Endothelial cell of hepatic sinusoid (primary cell): ENCODE measurements at regions not wholly inside any gene's neighbourhood (a gene's known extent, or its start where the extent isn't known, plus 50 kb on each side); places are given as distances from the start of the nearest gene placed in this dataset.
"Not testable (repeated sequence)": the region's sequence is repeated elsewhere in the genome, so short reads cannot be mapped to it uniquely, and the experiment has no call there.

Experiments
- in situ Hi-C: cut with HindIII; loops from 2 replicates; pipeline ENCODE4 v1.10.0; 2017; ENCODE audit warnings: low sequenced_read_pairs

- in situ Hi-C loops, result loop anchor here (5.0 kb wide), 1 partner anchor 106 kb away; no protein-coding TSS in a partner anchor
These were observed 50.7 kb upstream of the C12orf71 start for GRCh38 chr12:27133022-27133590.

GRCh38 chr12:27140478-27140969, 58.1 kb upstream of the C12orf71 start:
- in situ Hi-C loops, result no loop called here

DNA sequence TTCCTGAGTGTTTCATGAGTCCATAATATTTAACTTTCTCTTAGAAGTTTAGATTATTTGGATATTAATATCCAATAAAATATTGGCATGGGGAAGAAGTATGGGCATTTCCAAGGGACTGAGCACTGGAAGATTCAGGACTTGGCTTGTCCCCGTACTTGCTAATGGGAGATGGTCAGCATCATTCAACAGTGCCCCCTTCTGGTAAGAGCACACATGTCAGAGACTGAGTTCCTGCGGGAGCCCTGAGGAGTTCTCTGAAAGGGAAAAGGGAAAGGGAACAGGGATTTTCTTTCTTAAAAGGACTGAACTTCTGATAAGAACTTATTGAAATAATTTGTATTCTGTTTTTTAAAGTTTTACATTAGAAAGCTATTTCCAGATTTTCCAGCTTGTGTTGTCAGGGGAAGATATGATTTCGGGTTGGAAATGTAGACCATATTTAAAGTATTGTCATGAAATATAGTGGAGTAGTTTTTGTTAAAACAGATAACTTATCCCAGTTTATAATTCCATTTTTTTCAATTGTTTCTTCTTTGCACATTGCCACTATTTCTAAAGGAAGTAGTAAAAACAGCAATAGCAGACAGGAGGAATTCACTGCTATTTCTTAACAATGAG, 59.8 kb upstream of the C12orf71 start:
- in situ Hi-C loops, result no loop called here

- in situ Hi-C loops, result no loop called here
These were observed 61.1 kb upstream of the C12orf71 start for GRCh38 chr12:27143256-27144069.

DNA sequence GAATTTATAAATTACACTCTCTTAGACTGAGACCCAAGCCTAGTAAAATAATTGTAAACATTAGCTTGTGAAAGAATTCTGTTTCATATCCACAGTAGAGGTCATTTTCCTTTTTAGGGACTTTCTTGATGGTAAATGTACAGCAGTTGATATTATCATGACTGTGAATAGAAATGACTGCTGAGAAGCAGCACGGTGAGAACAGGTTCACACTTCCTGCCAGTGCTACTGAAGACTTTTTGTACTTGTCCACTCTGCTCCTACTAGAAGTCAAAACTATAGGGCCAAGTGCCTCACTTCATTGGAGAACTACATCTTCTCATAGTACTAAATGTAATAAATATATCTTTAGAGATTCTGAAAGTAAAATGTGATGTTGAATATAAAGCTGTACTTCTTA, 63.3 kb upstream of the C12orf71 start:
- in situ Hi-C loops, result not testable (repeated sequence)

GRCh38 chr12:27148373-27148772, 66.0 kb upstream of the C12orf71 start:
- in situ Hi-C loops, result no loop called here

DNA sequence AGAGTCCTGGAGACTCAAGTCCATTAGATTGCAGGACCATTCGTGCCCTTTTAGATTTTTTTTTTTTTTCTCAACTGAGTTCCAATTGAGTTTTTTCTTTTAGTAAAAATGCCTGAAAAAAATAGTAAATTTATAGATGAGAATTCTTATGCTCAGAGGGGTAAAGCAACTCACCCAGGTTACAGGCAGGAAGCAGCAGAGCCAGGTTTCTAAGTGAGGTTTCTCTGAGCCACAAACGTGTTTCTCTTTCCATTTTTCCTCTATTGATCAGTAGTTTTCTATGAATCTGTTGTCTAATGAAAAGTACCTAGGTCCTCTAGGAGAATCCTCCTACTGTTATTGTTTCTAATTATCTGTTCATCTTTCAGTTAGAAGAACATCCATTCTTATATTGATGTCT, 66.4 kb upstream of the C12orf71 start:
- in situ Hi-C loops, result no loop called here

DNA sequence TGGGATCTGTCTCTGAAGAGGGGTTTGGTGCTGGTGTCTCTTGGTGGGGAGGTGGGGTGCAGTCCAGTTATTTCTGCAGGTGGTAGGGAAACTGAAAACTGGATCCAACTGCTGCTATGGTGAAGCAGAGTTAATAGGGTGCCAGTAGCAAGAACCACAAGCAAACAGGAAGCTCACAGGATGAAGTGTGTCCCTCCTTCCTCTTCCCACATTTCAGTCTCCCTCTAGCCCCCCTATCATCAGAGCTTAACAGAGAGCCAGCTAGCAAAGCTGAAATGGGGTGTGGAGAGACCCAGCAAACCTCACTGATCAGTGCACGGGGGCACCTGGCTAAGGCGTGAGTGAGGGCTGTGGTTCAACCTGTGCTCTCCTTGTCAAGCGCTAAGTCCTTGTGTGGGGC, 69.1 kb upstream of the C12orf71 start:
- in situ Hi-C loops, result no loop called here

- in situ Hi-C loops, result no loop called here
These were observed 75.9 kb upstream of the C12orf71 start for GRCh38 chr12:27158297-27158696.

DNA sequence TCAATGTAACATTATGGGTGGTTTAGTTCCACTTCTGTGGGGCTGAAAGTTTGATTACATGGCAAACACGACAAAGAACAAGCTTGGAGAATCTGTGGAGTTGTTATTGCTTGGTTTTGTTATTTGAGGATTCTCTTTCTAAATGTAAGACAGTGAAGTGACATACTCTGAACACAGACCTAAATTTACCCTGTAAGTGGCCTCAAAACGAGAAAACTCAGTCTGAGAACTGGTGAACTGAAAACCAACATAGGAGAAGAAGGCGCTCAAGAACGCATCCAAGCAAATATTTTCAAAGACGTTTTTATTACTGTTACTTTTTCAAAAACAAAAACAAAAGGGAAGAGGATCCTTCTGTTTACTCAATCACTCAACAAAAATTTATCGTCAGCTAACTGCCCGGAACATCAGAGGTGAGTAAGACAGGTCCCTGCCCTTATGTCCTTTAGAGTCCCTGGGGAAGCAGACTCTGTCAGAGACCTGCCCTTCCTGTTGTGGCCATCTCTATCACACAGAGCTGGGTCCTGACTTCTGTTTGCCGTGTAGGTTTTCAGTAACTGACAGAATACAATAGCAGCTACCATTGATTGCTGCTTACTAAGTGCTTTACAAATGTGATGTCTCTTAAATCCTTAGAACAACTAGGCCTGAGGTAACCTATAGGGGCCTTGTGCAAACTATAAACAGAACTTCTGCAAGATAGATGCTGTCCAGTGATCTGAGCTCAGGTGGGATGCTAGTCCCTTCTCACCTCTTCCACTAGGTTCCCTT, 79.3 kb upstream of the C12orf71 start:
- in situ Hi-C loops, result no loop called here

- in situ Hi-C loops, result no loop called here
These were observed 79.8 kb upstream of the C12orf71 start for GRCh38 chr12:27162229-27162537.

DNA sequence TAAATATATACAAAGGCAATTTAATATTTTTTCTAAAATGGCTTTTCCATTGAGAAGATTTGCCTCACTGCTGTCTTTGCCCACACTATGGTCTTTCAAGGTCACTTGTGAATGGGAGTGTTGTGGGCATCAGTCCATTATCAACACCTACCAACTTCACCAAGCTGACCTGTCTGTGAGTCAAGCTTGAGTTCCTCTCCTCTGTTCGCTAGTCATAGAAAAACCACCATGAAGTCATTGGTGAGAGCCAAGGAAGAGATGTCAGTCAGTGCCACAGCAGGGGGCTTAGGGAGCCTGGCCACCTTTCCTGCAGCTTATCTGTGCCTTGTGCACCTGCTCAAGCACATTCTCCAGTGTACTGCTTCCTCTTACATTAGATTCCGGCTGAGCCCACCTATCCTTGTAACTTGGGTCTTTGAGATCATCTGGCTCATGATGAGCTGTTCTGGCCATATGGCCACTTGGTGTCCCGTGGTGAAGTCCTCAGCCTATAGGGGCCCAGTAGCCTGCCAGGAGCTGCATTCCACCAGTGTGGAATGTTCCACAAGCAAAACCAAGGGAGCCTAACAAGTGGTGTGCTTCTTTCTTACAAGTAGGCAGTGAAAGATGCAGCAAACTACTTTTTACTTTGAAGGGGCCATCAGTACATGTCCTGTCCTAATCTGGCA, 80.8 kb upstream of the C12orf71 start:
- in situ Hi-C loops, result no loop called here

GRCh38 chr12:27163894-27164293, 80.2 kb upstream of the STK38L start:
- in situ Hi-C loops, result no loop called here

GRCh38 chr12:27164330-27165040, 79.6 kb upstream of the STK38L start:
- in situ Hi-C loops, result no loop called here

DNA sequence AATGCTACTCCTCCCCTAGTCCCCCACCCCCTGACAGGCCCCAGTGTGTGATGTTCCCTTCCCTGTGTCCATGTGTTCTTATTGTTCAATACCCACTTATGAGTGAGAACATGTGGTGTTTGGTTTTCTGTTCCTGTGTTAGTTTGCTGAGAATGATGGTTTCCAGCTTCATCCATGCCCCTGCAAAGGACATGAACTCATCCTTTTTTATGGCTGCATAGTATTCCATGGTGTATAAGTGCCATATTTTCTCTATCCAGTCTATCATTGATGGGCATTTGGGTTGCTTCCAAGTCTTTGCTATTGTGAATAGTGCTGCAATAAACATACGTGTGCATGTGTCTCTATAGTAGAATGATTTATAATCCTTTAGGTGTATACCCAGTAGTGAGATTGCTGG, 78.1 kb upstream of the STK38L start:
- in situ Hi-C loops, result not testable (repeated sequence)

GRCh38 chr12:27171494-27171893, 72.6 kb upstream of the STK38L start:
- in situ Hi-C loops, result not testable (repeated sequence)

- in situ Hi-C loops, result no loop called here
These were observed 67.3 kb upstream of the STK38L start for GRCh38 chr12:27176765-27177164.

DNA sequence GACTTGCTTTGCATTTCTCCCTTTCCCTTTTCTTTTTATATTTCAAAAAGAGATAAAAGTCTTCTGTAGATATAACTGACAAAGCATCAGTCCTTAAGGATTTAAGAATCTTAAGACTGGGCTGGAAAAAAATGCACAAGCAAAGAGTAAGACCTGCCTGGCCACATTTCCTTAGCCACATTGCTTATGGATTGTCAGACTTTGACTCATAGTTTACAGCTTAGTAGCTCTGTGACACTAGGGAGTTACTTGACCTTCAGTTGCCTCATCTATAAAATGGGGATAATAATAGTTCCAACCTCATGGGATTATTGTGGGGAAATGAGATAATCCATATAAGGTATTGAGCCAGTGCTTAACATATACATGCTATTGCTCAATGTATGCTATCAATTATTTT, 66.4 kb upstream of the STK38L start:
- in situ Hi-C loops, result no loop called here

DNA sequence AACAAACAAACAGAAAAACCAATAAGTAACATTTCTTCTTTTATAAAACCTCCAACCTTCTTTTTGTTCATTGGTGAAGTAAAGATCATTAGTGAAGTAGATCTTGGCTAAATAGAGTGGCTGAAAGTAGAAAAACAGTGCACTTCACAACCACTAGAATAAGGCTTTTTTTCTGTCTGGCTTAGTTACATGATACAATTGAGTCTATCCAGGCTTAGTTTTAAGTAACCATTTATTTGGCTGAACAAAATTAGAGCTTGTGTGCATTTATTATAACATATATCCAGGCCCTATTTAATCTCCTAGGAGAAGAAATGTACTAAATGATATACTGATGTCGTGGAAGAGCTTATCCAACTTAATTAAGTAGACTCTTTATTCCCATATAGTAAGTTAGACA, 65.8 kb upstream of the STK38L start:
- in situ Hi-C loops, result no loop called here

DNA sequence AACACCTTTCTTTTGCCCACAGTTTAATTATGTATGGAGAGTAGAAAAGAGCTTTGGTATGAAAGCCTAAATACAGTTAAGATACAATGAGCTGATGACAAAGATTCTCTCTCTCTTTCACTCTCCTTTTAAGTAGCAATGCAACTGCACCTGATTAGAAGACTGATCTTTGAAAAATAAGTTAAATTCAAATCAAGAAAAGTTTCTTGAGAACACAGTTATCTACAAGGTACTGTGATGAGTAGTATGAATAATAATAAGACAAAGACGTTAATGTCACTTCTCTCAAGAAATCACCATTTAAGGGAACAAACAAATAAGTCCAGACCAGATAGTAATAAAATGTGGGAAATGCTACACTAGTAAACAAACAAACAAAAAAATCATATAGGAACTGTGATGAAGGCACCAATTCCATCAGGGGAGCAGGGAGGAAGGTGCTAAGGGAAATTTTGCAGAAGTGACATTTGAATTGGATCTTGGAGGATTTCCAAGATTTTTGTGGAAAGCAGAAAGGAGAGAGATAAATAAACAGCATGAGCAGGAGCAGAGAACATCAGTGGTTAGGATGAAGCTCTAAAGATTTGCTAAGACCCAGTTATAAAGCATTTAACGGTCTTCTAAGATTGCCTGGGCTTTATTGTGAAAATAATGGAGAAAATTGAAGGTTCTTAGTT, 65.2 kb upstream of the STK38L start:
- in situ Hi-C loops, result no loop called here
